ENCODE measurements at regions not wholly inside any gene's neighbourhood (a gene's known extent, or its start where the extent isn't known, plus 50 kb on each side); places are given as distances from the start of the nearest gene placed in this dataset.

GRCh38 chr12:43294916-43295315 is 257.1 kb downstream of the ADAMTS20 start:
- H3K4me1 ChIP-seq = peaks cover 0 to 2% (median under 1%) of the 10 kb centered on the region in 4 donors
- H3K27ac ChIP-seq = no peak overlapping the region
- no peaks in the 10 kb centered on the region for H3K27me3 ChIP-seq
- H3K9me3 ChIP-seq = no peaks in the 10 kb centered on the region
- TF ChIP-seq POLR2A (IDR thresholded peaks at IDR 0.05) (no peak), POLR2AphosphoS5 (IDR thresholded peaks at IDR 0.05) (no peak), EP300 (IDR thresholded peaks at IDR 0.05) (no peak)
- TF ChIP-seq, protein P1, sequence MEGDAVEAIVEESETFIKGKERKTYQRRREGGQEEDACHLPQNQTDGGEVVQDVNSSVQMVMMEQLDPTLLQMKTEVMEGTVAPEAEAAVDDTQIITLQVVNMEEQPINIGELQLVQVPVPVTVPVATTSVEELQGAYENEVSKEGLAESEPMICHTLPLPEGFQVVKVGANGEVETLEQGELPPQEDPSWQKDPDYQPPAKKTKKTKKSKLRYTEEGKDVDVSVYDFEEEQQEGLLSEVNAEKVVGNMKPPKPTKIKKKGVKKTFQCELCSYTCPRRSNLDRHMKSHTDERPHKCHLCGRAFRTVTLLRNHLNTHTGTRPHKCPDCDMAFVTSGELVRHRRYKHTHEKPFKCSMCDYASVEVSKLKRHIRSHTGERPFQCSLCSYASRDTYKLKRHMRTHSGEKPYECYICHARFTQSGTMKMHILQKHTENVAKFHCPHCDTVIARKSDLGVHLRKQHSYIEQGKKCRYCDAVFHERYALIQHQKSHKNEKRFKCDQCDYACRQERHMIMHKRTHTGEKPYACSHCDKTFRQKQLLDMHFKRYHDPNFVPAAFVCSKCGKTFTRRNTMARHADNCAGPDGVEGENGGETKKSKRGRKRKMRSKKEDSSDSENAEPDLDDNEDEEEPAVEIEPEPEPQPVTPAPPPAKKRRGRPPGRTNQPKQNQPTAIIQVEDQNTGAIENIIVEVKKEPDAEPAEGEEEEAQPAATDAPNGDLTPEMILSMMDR (IDR thresholded peaks at IDR 0.05) = no peak
- H3K36me3 ChIP-seq = no peaks in the 10 kb centered on the region
- no peak overlapping the region for H3K4me3 ChIP-seq
- DNase-seq = no peak
- 72 to 85% methylated on average over 2 of the region's 2 CpGs for WGBS, 2 donors
- intact Hi-C loops (cut with DNase I) = no loop called here

GRCh38 chr12:43294147-43294546 is 257.9 kb downstream of the ADAMTS20 start:
- Histone ChIP-seq H3K27me3 (no peaks in the 10 kb centered on the region), H3K9me3 (no peaks in the 10 kb centered on the region), H3K36me3 (no peaks in the 10 kb centered on the region), H3K27ac (no peak overlapping the region), H3K4me3 (no peak overlapping the region), H3K4me1 (peaks cover 0 to 10% (median 6%) of the 10 kb centered on the region in 4 donors)
- TF ChIP-seq POLR2AphosphoS5 (IDR thresholded peaks at IDR 0.05) (no peak), EP300 (IDR thresholded peaks at IDR 0.05) (no peak), POLR2A (IDR thresholded peaks at IDR 0.05) (no peak)
- TF ChIP-seq, protein P1 (IDR thresholded peaks at IDR 0.05) = no peak
- WGBS, 2 donors = 85 to 90% methylated on average over 4 of the region's 4 CpGs
- DNase-seq = no peak
- intact Hi-C loops (cut with DNase I) = no loop called here

GRCh38 chr12:43293396-43293795 is 258.6 kb downstream of the ADAMTS20 start:
- no peak overlapping the region for H3K27ac ChIP-seq
- peaks cover 0 to 17% (median 12%) of the 10 kb centered on the region in 4 donors for H3K4me1 ChIP-seq
- intact Hi-C loops (cut with DNase I) = no loop called here
- TF ChIP-seq POLR2A (IDR thresholded peaks at IDR 0.05) = no peak
- DNase-seq = no peak
- 80 to 82% methylated on average over 3 of the region's 3 CpGs for WGBS, 2 donors
- no peak overlapping the region for H3K4me3 ChIP-seq
- H3K27me3 ChIP-seq = no peaks in the 10 kb centered on the region
- H3K9me3 ChIP-seq = no peaks in the 10 kb centered on the region
- H3K36me3 ChIP-seq = no peaks in the 10 kb centered on the region

DNA sequence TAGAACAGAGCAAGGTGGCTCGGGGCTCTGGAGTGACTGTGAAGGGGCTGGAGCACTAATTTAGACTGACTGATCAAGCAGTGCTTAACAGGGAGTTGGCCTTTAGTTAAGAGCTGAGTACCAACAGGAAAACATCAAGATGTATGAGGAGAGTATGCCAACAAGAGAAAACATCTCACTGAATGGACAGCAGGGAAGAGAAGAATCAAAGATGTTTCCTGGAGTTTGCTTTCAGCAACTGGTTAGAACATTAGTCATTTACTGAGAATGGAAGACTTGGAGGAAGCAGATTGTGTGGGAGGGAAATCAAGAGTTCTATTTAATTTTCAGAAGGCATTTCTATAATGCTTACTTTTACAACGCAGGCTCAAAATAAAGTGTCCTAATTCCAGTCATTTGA is 259.3 kb downstream of the ADAMTS20 start:
- TF ChIP-seq, protein P1 (IDR thresholded peaks at IDR 0.05) = no peak
- no peak for TF ChIP-seq POLR2A (IDR thresholded peaks at IDR 0.05)
- no peak for TF ChIP-seq POLR2AphosphoS5 (IDR thresholded peaks at IDR 0.05)
- no peak for TF ChIP-seq EP300 (IDR thresholded peaks at IDR 0.05)
- Histone ChIP-seq H3K27ac (no peak overlapping the region), H3K36me3 (no peaks in the 10 kb centered on the region), H3K4me3 (no peak overlapping the region), H3K9me3 (no peaks in the 10 kb centered on the region), H3K27me3 (no peaks in the 10 kb centered on the region), H3K4me1 (peaks cover 0 to 24% (median 13%) of the 10 kb centered on the region in 4 donors)
- DNase-seq = no peak
- WGBS, 2 donors = 57 to 63% methylated on average over 2 of the region's 2 CpGs
- intact Hi-C loops (cut with DNase I) = no loop called here

GRCh38 chr12:43291516-43291915 is 260.5 kb downstream of the ADAMTS20 start:
- TF ChIP-seq EP300 (IDR thresholded peaks at IDR 0.05) (no peak), POLR2AphosphoS5 (IDR thresholded peaks at IDR 0.05) (no peak), POLR2A (IDR thresholded peaks at IDR 0.05) (no peak)
- TF ChIP-seq, protein P1 (IDR thresholded peaks at IDR 0.05) = no peak
- H3K27me3 ChIP-seq = no peaks in the 10 kb centered on the region
- no peak overlapping the region for H3K27ac ChIP-seq
- WGBS, 2 donors = 81 to 86% methylated on average over 3 of the region's 3 CpGs
- DNase-seq = no peak
- H3K4me1 ChIP-seq = peaks cover 0 to 29% (median 15%) of the 10 kb centered on the region in 4 donors
- intact Hi-C loops (cut with DNase I) = no loop called here
- no peak overlapping the region for H3K4me3 ChIP-seq
- H3K36me3 ChIP-seq = no peaks in the 10 kb centered on the region
- no peaks in the 10 kb centered on the region for H3K9me3 ChIP-seq
